HS-27A (cell line): ENCODE measurements at regions not wholly inside any gene's neighbourhood (a gene's known extent, or its start where the extent isn't known, plus 50 kb on each side); places are given as distances from the start of the nearest gene placed in this dataset.

Experiments
- DNase-seq: peaks from one replicate; pipeline ENCODE4 v3.0.0-alpha.2; 2012; ENCODE audit warnings: low read depth, missing footprints

GRCh38 chrX:13147733-13148132 lies 103.3 kb upstream of the FAM9C start:
- no peak for DNase-seq

GRCh38 chrX:13147147-13147546 lies 102.7 kb upstream of the FAM9C start:
- no peak for DNase-seq

- peak; percentile 14 for DNase-seq
Measured at GRCh38 chrX:13144927-13145655, 100.7 kb upstream of the FAM9C start.

GRCh38 chrX:13142891-13143290 lies 98.5 kb upstream of the FAM9C start:
- DNase-seq: no peak

GRCh38 chrX:13140007-13140406 lies 95.6 kb upstream of the FAM9C start:
- no peak for DNase-seq

GRCh38 chrX:13131396-13132137 lies 87.1 kb upstream of the FAM9C start:
- DNase-seq: no peak

- DNase-seq: no peak
Measured at GRCh38 chrX:13130816-13131215, 86.4 kb upstream of the FAM9C start.

- no peak for DNase-seq
Measured at GRCh38 chrX:13128104-13128503, 83.7 kb upstream of the FAM9C start.

GRCh38 chrX:13126775-13127174 lies 82.4 kb upstream of the FAM9C start:
- DNase-seq: no peak

- DNase-seq: no peak
Measured at GRCh38 chrX:13125188-13125587, 80.8 kb upstream of the FAM9C start.

- no peak for DNase-seq
Measured at GRCh38 chrX:13123857-13124345, 79.5 kb upstream of the FAM9C start.

- no peak for DNase-seq
Measured at GRCh38 chrX:13123247-13123856, 78.9 kb upstream of the FAM9C start.

- DNase-seq: no peak
Measured at GRCh38 chrX:13121020-13121555, 76.7 kb upstream of the FAM9C start.

GRCh38 chrX:13120017-13120416 lies 75.6 kb upstream of the FAM9C start:
- DNase-seq: no peak

GRCh38 chrX:13119386-13119785 lies 75.0 kb upstream of the FAM9C start:
- DNase-seq: no peak

- no peak for DNase-seq
Measured at GRCh38 chrX:13115146-13115855, 70.9 kb upstream of the FAM9C start.

GRCh38 chrX:13112499-13112898 lies 68.1 kb upstream of the FAM9C start:
- DNase-seq: no peak

- no peak for DNase-seq
Measured at GRCh38 chrX:13110433-13111324, 66.3 kb upstream of the FAM9C start.

GRCh38 chrX:13109817-13110216 lies 65.4 kb upstream of the FAM9C start:
- DNase-seq: no peak

GRCh38 chrX:13103914-13104274 lies 59.5 kb upstream of the FAM9C start:
- DNase-seq: no peak
